GM18951 (cell line): ENCODE measurements at regions not wholly inside any gene's neighbourhood (a gene's known extent, or its start where the extent isn't known, plus 50 kb on each side); places are given as distances from the start of the nearest gene placed in this dataset.

Source experiments
- POLR2A ChIP-seq: IDR thresholded peaks from 4 replicates; pipeline ENCODE4 v1.6.1; 2011; ENCODE audit warnings: mild to moderate bottlenecking; ENCODE audit not compliant: insufficient read length, insufficient read depth; ENCODE audit errors: extremely low read depth
- in situ Hi-C: fragments of 300-500 bp; cut with MboI; formaldehyde crosslinking; loops from one replicate; pipeline ENCODE4 v1.12.0; 2022; ENCODE audit warnings: low sequenced_read_pairs, mixed read lengths, inconsistent platforms; ENCODE audit not compliant: unreplicated experiment

DNA sequence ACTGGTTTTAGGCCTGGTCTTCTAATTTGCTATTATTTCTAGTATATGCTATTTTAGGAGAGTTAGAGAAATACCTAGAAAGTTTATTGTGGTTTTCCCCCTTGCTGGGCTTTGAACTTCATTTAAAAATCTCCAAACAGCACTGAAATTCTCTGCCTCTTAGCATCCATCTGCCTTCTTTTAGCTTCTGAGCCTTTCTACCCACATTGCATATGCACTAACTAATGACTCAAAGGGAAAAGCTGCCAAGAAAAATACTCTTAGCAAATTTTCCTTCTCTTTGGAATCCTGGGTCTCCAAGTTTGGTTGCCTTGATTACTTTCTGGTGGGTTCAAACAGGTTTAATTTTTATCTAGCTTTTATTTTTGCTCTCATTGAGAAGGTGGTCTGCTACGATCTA is 408.4 kb upstream of the PTBP2 start:
- no peak for TF ChIP-seq POLR2A
- in situ Hi-C loops: no loop called here

DNA sequence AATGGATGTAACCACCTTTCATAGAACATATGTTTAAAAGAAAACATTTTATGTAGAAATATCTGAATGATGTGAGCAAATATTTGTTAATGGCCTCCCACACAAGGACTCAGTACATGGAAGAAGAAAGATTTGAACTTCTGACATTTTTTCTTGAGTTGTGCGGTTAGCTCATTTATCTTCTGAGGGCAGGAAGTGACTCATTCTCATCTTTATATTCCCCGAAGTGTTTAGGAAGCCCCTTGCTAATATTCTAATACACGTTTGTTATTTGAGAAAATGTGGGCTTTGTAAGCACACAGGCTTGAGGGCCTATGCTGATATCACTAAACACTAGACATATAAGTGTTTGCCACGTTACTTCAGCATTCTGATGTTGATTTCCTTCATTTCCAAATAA is 392.5 kb upstream of the PTBP2 start:
- in situ Hi-C loops: no loop called here
- TF ChIP-seq POLR2A: no peak

GRCh38 chr1:96331596-96331995 is 390.0 kb upstream of the PTBP2 start:
- no peak for TF ChIP-seq POLR2A
- in situ Hi-C loops: no loop called here

DNA sequence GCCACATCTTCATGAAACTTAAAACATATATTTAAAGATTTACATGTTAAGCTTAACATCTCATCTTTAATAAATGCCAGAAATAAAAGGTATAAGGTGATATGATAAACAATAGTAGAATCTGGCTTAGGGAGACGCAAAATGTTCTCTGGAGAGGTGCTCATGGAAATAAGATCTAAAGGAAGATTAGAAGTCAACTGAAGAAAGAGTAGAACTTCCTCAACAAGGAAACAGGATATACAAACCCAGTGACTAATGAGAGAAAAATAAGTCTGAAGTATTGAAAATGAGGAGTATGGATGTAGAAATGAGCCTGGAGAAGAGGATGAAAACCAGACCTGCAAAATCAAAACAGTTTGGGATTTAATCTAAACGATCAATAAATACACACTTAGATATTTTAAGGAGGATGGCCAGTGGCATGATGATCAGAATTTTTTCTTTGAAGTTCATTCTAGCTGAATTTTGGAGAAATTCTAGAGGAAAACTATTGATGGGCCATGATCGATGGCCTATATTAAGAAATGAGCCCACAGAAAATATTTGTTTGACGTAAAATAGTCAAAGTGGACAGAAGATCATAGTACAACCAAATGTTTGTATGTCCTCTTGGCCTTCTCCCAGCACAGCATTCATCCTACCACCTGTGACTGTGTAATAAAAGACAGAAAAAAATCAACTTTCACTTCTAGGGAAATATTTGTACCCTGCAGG is 387.9 kb upstream of the PTBP2 start:
- in situ Hi-C loops: no loop called here
- TF ChIP-seq POLR2A: no peak

GRCh38 chr1:96334236-96334557 is 387.4 kb upstream of the PTBP2 start:
- in situ Hi-C loops: no loop called here
- no peak for TF ChIP-seq POLR2A

DNA sequence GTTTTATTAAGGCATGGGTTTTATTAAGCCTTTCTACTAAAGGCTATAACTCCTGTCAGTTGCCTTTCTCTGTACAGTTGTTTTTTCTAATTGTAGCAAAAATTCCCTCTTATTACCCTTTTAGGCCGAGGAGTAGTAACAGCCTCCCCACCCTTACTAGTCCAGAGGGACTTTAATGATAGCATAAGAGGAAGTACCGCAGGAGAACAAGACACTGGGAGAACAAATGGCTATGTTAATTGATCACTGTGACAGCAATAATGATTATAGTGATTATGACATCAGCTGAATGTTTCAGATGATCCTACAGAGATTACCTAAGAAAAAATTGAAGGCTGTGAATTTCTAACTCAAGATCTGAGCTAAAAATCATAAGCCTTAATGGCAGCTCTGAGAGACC is 383.0 kb upstream of the PTBP2 start:
- in situ Hi-C loops: no loop called here
- no peak for TF ChIP-seq POLR2A

GRCh38 chr1:96340686-96341085 is 380.9 kb upstream of the PTBP2 start:
- in situ Hi-C loops: no loop called here
- no peak for TF ChIP-seq POLR2A

DNA sequence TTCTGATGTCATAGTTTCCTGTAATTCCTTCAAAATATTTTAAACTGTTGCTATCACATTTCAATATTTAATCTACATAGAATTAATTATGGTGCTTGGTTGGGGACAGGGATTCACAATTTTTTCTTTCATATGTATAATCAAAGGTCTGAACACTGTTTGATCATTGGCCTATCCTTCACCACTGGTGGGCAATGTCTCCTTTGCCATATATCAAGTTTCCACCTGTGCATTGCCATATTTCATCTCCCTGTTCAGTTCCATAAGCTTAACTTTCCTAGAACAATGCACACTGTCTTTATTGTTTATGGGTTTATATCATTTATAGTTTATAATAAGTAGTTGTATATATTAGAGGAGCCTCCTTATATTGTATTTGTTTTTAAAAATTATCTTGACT is 374.9 kb upstream of the PTBP2 start:
- no peak for TF ChIP-seq POLR2A
- in situ Hi-C loops: no loop called here

DNA sequence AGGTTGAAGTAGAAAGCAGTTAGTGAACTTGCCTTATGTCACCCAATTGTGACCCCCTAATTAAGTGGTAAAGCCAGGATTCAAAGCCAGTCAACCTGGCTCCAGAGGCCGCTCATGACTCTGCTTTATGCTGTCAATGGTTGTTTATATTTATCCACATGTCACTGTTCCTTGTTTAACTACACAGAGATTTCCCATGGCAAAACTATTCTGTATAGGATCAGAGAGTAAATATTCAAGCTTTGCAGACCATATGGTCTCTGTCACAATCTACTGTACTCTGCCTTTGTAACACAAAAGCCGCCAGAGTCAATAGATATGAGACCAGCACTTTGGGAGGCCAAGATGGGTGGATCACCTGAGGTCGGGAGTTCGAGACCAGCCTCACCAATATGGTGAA is 371.7 kb upstream of the PTBP2 start:
- in situ Hi-C loops: no loop called here
- no peak for TF ChIP-seq POLR2A

GRCh38 chr1:96352733-96353132 is 368.9 kb upstream of the PTBP2 start:
- in situ Hi-C loops: no loop called here
- TF ChIP-seq POLR2A: no peak

DNA sequence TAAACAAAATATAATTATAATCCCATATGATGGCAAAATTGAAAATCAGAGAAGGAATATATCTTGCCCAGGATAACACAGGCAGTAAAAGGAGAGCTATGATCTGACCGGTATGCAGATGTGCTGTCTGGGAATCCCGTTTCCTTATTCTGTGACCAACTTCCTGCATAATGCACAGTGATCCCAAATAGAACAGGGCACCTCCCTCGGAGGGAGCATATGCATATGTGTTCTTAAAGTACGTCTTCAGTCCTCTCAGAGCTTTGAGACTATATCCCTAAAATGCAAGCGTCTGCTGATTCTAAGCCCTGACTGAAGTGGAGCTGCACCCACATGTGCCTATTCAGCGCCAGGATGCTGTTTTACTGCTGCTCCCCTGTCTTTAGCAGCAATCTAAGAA is 366.1 kb upstream of the PTBP2 start:
- in situ Hi-C loops: no loop called here
- TF ChIP-seq POLR2A: no peak

GRCh38 chr1:96355961-96356360 is 365.6 kb upstream of the PTBP2 start:
- in situ Hi-C loops: no loop called here
- no peak for TF ChIP-seq POLR2A

DNA sequence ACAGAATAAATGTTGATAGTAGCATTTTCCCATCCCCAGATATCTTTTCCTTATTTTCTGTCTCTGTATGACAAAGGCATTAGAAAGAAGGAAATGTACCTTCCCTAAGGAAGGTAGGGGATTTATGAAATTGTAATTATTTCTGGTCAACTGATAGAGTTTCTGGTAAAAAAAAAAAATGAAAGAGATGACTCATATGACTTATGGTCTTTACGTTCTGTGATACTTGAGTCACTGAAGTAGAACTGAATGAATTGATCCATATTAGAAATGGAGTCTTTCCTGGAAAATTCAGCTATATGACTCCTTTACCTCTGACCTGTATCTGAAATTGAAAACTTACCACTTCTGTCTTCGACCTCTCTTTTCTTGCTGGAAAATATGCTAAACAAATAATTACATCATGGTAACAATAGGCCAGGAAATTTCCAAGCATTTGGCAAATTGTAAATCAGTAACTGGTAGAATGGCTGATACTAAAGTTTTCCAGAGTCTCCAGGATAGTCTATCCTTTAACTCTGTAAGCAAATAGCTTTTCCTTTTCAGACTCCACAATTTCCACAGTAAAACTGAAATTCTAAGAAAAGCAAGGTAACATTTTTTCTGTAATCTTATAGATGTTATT is 364.3 kb upstream of the PTBP2 start:
- in situ Hi-C loops: no loop called here
- TF ChIP-seq POLR2A: no peak

GRCh38 chr1:96358057-96358456 is 363.5 kb upstream of the PTBP2 start:
- no peak for TF ChIP-seq POLR2A
- in situ Hi-C loops: no loop called here

DNA sequence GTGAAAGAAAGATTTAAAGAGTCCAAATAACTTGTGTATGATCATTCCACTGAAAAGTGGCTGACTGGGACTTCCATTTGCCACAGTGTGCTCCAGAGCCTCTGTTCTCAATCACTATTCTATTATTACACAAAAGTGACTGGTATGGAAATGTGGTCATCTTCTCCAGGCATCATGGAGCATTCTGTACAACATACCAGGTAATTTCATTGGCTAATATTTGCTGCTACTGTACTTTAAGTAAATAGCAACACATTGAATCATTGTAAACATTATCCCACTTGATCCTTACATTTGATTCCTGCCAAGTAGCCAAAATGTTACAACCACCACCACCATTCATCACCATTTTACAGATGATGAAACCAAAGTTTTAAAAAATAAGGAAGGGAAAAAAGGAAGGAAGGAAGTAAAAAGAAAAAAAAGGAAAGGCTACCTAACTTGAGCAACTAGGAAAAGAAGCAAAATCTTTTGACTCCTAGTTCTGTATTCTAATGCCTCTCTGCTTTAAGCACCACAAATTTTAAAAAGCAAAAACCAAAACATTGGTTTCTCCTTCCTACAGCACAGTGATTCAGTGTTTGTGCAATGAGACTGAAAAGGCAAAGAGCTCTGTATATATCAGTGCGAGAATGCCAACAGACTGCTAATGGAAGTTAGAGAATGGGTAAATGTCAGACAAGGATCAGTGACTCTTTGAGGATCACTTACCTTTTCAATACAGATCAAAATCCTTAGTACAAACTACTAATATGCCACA is 361.4 kb upstream of the PTBP2 start:
- in situ Hi-C loops: no loop called here
- TF ChIP-seq POLR2A: no peak
